ENCODE measurements at regions not wholly inside any gene's neighbourhood (a gene's known extent, or its start where the extent isn't known, plus 50 kb on each side); places are given as distances from the start of the nearest gene placed in this dataset.

DNA sequence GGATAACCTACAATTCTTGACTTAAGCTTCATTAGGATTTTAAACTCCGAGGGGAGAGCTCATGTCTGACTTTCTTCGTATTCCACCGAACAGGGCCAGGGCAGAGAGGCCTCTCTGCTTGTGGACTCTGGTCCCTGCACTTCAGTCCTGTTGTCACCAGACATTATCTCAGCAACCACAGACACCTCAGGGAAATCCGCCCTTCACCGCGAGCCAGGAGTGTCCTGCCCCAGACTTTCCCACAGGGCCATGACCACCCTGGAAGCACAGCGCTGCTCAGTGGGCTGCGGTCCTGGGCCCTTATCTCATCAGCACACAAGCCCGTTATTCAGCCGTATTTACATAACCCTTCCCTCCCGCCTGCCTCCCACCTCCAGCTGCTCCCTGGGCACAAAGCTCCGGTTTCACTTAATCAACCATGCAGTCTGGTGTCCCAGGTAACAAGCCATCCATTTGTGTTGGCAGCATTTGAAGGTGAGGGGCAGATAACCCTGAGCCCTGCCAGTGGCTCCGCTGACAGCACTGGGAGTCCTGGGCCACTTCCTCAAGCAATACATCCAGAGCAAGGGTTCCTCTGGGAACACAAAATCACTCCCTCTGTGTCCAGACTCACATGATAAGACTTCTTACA lies 122.8 kb upstream of the RAB4A start:
- no peaks in the 10 kb centered on the region for H3K27me3 ChIP-seq (ENCODE audit: insufficient read depth, low read depth, low read length)
- no peak overlapping the region for H3K4me2 ChIP-seq (ENCODE audit: low read length)
- H3K9me2 ChIP-seq (ENCODE audit: insufficient read depth, low read length) = no peaks in the 10 kb centered on the region
- no peak overlapping the region for H3K27ac ChIP-seq (ENCODE audit: low read length)
- no peaks in the 10 kb centered on the region for H4K20me1 ChIP-seq (ENCODE audit: insufficient read depth)
- H3K9me3 ChIP-seq (ENCODE audit: low read length) = no peaks in the 10 kb centered on the region
- no peaks in the 10 kb centered on the region for H3F3A ChIP-seq (ENCODE audit: insufficient read depth, low read length, poor library complexity, severe bottlenecking)
- no peak overlapping the region for H2AFZ ChIP-seq (ENCODE audit: low read depth, low read length)
- no peaks in the 10 kb centered on the region for H3K36me3 ChIP-seq (ENCODE audit: insufficient read depth, low read length)
- no peak overlapping the region for H3K4me3 ChIP-seq (ENCODE audit: low read length)
- TF ChIP-seq MXI1 (conservative IDR thresholded peaks at IDR 0.05; ENCODE audit: poor library complexity, severe bottlenecking) (no peak), TAF1 (IDR thresholded peaks at IDR 0.05; ENCODE audit: low read depth) (no peak), EP300 (conservative IDR thresholded peaks at IDR 0.05; ENCODE audit: poor library complexity, severe bottlenecking) (no peak), POLR2AphosphoS5 (IDR thresholded peaks at IDR 0.05) (no peak), SMC3 (conservative IDR thresholded peaks at IDR 0.05; ENCODE audit: poor library complexity) (no peak), EZH2 (IDR thresholded peaks at IDR 0.05; ENCODE audit: borderline replicate concordance, insufficient read depth, low read length, poor library complexity, severe bottlenecking) (no peak), RAD21 (conservative IDR thresholded peaks at IDR 0.05) (no peak)
- TF ChIP-seq, protein P1, sequence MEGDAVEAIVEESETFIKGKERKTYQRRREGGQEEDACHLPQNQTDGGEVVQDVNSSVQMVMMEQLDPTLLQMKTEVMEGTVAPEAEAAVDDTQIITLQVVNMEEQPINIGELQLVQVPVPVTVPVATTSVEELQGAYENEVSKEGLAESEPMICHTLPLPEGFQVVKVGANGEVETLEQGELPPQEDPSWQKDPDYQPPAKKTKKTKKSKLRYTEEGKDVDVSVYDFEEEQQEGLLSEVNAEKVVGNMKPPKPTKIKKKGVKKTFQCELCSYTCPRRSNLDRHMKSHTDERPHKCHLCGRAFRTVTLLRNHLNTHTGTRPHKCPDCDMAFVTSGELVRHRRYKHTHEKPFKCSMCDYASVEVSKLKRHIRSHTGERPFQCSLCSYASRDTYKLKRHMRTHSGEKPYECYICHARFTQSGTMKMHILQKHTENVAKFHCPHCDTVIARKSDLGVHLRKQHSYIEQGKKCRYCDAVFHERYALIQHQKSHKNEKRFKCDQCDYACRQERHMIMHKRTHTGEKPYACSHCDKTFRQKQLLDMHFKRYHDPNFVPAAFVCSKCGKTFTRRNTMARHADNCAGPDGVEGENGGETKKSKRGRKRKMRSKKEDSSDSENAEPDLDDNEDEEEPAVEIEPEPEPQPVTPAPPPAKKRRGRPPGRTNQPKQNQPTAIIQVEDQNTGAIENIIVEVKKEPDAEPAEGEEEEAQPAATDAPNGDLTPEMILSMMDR (IDR thresholded peaks at IDR 0.05; ENCODE audit: poor library complexity, severe bottlenecking) = no peak
- TF ChIP-seq, protein P2, sequence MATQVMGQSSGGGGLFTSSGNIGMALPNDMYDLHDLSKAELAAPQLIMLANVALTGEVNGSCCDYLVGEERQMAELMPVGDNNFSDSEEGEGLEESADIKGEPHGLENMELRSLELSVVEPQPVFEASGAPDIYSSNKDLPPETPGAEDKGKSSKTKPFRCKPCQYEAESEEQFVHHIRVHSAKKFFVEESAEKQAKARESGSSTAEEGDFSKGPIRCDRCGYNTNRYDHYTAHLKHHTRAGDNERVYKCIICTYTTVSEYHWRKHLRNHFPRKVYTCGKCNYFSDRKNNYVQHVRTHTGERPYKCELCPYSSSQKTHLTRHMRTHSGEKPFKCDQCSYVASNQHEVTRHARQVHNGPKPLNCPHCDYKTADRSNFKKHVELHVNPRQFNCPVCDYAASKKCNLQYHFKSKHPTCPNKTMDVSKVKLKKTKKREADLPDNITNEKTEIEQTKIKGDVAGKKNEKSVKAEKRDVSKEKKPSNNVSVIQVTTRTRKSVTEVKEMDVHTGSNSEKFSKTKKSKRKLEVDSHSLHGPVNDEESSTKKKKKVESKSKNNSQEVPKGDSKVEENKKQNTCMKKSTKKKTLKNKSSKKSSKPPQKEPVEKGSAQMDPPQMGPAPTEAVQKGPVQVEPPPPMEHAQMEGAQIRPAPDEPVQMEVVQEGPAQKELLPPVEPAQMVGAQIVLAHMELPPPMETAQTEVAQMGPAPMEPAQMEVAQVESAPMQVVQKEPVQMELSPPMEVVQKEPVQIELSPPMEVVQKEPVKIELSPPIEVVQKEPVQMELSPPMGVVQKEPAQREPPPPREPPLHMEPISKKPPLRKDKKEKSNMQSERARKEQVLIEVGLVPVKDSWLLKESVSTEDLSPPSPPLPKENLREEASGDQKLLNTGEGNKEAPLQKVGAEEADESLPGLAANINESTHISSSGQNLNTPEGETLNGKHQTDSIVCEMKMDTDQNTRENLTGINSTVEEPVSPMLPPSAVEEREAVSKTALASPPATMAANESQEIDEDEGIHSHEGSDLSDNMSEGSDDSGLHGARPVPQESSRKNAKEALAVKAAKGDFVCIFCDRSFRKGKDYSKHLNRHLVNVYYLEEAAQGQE (IDR thresholded peaks at IDR 0.05; ENCODE audit: borderline replicate concordance) = no peak
- no peak overlapping the region for H3K9ac ChIP-seq (ENCODE audit: low read length)
- no peaks in the 10 kb centered on the region for H3K79me2 ChIP-seq (replicated peaks; ENCODE audit: insufficient read depth, low read length)

DNA sequence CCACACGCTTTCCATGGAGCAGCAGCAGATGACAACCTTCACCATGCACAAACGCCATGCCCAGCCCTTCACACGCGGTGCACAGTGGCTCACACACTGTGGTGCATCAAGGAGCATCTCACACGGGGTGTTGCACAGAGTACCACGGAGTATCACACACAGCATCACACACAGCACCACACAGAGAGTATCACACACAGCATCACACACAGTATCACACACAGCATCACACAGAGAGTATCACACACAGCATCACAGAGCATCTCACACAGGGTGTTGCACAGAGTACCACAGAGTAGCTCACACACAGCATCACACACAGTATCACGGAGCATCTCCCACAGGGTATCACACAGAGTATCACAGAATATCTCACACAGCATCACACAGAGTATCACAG lies 122.2 kb upstream of the RAB4A start:
- Histone ChIP-seq H3K36me3 (ENCODE audit: insufficient read depth, low read length) (no peaks in the 10 kb centered on the region), H2AFZ (ENCODE audit: low read depth, low read length) (no peak overlapping the region), H3F3A (ENCODE audit: insufficient read depth, low read length, poor library complexity, severe bottlenecking) (no peaks in the 10 kb centered on the region), H3K4me3 (ENCODE audit: low read length) (no peak overlapping the region), H3K27me3 (ENCODE audit: insufficient read depth, low read depth, low read length) (no peaks in the 10 kb centered on the region), H3K9ac (ENCODE audit: low read length) (no peak overlapping the region), H3K9me2 (ENCODE audit: insufficient read depth, low read length) (no peaks in the 10 kb centered on the region), H3K4me2 (ENCODE audit: low read length) (no peak overlapping the region), H3K9me3 (ENCODE audit: low read length) (no peaks in the 10 kb centered on the region), H4K20me1 (ENCODE audit: insufficient read depth) (no peaks in the 10 kb centered on the region), H3K27ac (ENCODE audit: low read length) (no peak overlapping the region), H3K79me2 (replicated peaks; ENCODE audit: insufficient read depth, low read length) (no peaks in the 10 kb centered on the region)
- TF ChIP-seq, protein P2 (IDR thresholded peaks at IDR 0.05; ENCODE audit: borderline replicate concordance) = no peak
- TF ChIP-seq MXI1 (conservative IDR thresholded peaks at IDR 0.05; ENCODE audit: poor library complexity, severe bottlenecking) (no peak), SMC3 (conservative IDR thresholded peaks at IDR 0.05; ENCODE audit: poor library complexity) (no peak), POLR2AphosphoS5 (IDR thresholded peaks at IDR 0.05) (no peak), EZH2 (IDR thresholded peaks at IDR 0.05; ENCODE audit: borderline replicate concordance, insufficient read depth, low read length, poor library complexity, severe bottlenecking) (no peak), TAF1 (IDR thresholded peaks at IDR 0.05; ENCODE audit: low read depth) (no peak), RAD21 (conservative IDR thresholded peaks at IDR 0.05) (no peak)
- TF ChIP-seq, protein P1 (IDR thresholded peaks at IDR 0.05; ENCODE audit: poor library complexity, severe bottlenecking) = no peak
